Lower leg skin (tissue), 4 donors: ENCODE measurements at regions not wholly inside any gene's neighbourhood (a gene's known extent, or its start where the extent isn't known, plus 50 kb on each side); places are given as distances from the start of the nearest gene placed in this dataset.

Source experiments
- DNase-seq, 2 donors: peaks; one replicate each; pipeline ENCODE4 v3.0.0-alpha.2; 2019; ENCODE audit warnings: low spot score in 2 of 2
- H3K4me3 ChIP-seq: fragments of 200-600 bp; sonication (generic); 2 replicates; pipeline ENCODE4 v1.5.1; 2017; ENCODE audit warnings: mild to moderate bottlenecking, low read depth; ENCODE audit not compliant: poor library complexity, severe bottlenecking
- CTCF ChIP-seq, 3 donors: fragments of 450-650 bp; IDR thresholded peaks; one replicate each; pipeline ENCODE4 v1.5.1; 2016; ENCODE audit warnings: antibody characterized with exemption in 3 of 3, mild to moderate bottlenecking in 3 of 3, moderate library complexity in 2 of 3
- POLR2A ChIP-seq, 2 donors: fragments of 450-650 bp; IDR thresholded peaks; one replicate each; pipeline ENCODE4 v1.6.1; 2016 to 2017; ENCODE audit warnings: antibody characterized with exemption in 2 of 2, mild to moderate bottlenecking in 1 of 2, moderate library complexity in 1 of 2
- WGBS, 2 donors: methylation state at CpG; one replicate each; pipeline ENCODE4 v1.1.5; 2018; 5-methylcytosine and 5-hydroxymethylcytosine counted together
- intact Hi-C: fragments of 100-400 bp; cut with DNase I; formaldehyde crosslinking; loops from one replicate; pipeline ENCODE4 v1.15.0; 2023; ENCODE audit warnings: low total_unique reads

GRCh38 chr15:68528626-68529290, 50.0 kb upstream of the CORO2B start:
- no peak for TF ChIP-seq POLR2A (IDR thresholded peaks at IDR 0.05)
- no peak for TF ChIP-seq CTCF (IDR thresholded peaks at IDR 0.05)
- H3K4me3 ChIP-seq = no peak overlapping the region
- 52 to 53% methylated on average over 6 of the region's 6 CpGs for WGBS, 2 donors
- intact Hi-C loops = no loop called here
- no peak for DNase-seq
